ENCODE measurements at regions not wholly inside any gene's neighbourhood (a gene's known extent, or its start where the extent isn't known, plus 50 kb on each side); places are given as distances from the start of the nearest gene placed in this dataset.

DNA sequence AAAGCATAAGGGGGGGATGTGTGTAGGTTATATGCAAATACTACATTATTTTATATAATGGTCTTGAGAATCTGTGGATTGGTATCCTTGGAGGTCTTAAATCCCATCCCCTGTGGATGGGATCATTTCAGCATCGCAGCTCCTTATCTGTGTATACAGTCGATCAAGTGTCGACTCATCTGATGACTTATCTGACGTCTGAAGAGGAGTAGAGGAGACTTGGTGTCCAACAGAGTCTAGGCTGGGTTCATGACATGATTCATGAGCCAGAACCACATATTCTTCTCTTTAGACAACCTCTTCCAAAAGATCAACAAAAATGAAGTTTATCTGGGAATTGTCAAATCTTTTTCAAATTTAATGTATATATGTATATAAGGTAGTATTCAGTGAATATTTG lies 220.7 kb downstream of the NR2F2 start:
- H3K9ac ChIP-seq (ENCODE audit: insufficient read depth, low read length) = no peak overlapping the region
- no peaks in the 10 kb centered on the region for H3K9me3 ChIP-seq (ENCODE audit: control insufficient read depth, insufficient read depth, low read depth, low read length)
- no peak overlapping the region for H3K4me2 ChIP-seq (ENCODE audit: extremely low read depth, insufficient read depth, low read length)
- DNase-seq (ENCODE audit: low read depth in 2 of 2) = no peak
- no peak overlapping the region for H3K27ac ChIP-seq (ENCODE audit: insufficient read depth, low read length)
- H3K27me3 ChIP-seq (ENCODE audit: control insufficient read depth, insufficient read depth, low read length) = no peaks in the 10 kb centered on the region
- no peak overlapping the region for H3K4me3 ChIP-seq (replicated peaks in 1 of 4; ENCODE audit: control extremely low read depth in 1 of 4, insufficient read depth in 1 of 4, low read depth in 3 of 4, low read length in 4 of 4)
- no peak overlapping the region for H2AFZ ChIP-seq (ENCODE audit: low read length)
- H4K20me1 ChIP-seq (ENCODE audit: control insufficient read depth, extremely low read depth, insufficient read depth, low read length) = no peaks in the 10 kb centered on the region
- H3K4me1 ChIP-seq (ENCODE audit: control insufficient read depth, extremely low read depth, insufficient read depth, low read length) = no peaks in the 10 kb centered on the region
- no peaks in the 10 kb centered on the region for H3K79me2 ChIP-seq (ENCODE audit: control insufficient read depth, insufficient read depth, low read length)
- TF ChIP-seq, protein P1, sequence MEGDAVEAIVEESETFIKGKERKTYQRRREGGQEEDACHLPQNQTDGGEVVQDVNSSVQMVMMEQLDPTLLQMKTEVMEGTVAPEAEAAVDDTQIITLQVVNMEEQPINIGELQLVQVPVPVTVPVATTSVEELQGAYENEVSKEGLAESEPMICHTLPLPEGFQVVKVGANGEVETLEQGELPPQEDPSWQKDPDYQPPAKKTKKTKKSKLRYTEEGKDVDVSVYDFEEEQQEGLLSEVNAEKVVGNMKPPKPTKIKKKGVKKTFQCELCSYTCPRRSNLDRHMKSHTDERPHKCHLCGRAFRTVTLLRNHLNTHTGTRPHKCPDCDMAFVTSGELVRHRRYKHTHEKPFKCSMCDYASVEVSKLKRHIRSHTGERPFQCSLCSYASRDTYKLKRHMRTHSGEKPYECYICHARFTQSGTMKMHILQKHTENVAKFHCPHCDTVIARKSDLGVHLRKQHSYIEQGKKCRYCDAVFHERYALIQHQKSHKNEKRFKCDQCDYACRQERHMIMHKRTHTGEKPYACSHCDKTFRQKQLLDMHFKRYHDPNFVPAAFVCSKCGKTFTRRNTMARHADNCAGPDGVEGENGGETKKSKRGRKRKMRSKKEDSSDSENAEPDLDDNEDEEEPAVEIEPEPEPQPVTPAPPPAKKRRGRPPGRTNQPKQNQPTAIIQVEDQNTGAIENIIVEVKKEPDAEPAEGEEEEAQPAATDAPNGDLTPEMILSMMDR (conservative IDR thresholded peaks at IDR 0.05 in 1 of 2, IDR thresholded peaks at IDR 0.05 in 1 of 2; ENCODE audit: low read depth in 1 of 2, low read length in 2 of 2) = no peak
- no peak for TF ChIP-seq EZH2 (IDR thresholded peaks at IDR 0.05; ENCODE audit: low read length, missing control alignments)
- H3K36me3 ChIP-seq (ENCODE audit: control insufficient read depth, insufficient read depth, low read length) = no peaks in the 10 kb centered on the region

DNA sequence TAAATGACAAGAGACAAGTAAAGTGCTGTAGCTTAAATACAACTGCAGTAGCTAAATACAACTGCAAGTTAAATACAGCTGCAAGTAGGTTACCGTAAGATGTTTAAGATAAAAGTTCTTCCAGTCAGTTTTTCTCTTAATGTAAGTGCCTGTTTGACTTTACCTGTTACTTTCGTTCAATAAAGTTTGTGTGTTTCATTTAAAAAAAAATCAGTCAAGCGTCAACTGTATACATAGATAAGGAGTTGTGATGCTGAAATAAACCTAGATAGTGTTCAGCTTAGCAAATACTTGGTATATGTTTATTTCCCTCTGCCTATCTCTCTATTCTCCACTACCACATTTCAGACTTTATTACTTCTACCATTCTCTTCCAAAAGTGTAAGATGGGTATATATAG lies 221.2 kb downstream of the NR2F2 start:
- DNase-seq (ENCODE audit: low read depth in 2 of 2) = no peak
- no peaks in the 10 kb centered on the region for H3K9me3 ChIP-seq (ENCODE audit: control insufficient read depth, insufficient read depth, low read depth, low read length)
- no peaks in the 10 kb centered on the region for H3K36me3 ChIP-seq (ENCODE audit: control insufficient read depth, insufficient read depth, low read length)
- no peak overlapping the region for H3K4me2 ChIP-seq (ENCODE audit: extremely low read depth, insufficient read depth, low read length)
- H3K4me3 ChIP-seq (replicated peaks in 1 of 4; ENCODE audit: control extremely low read depth in 1 of 4, insufficient read depth in 1 of 4, low read depth in 3 of 4, low read length in 4 of 4) = no peak overlapping the region
- H3K79me2 ChIP-seq (ENCODE audit: control insufficient read depth, insufficient read depth, low read length) = no peaks in the 10 kb centered on the region
- no peaks in the 10 kb centered on the region for H3K4me1 ChIP-seq (ENCODE audit: control insufficient read depth, extremely low read depth, insufficient read depth, low read length)
- H3K27me3 ChIP-seq (ENCODE audit: control insufficient read depth, insufficient read depth, low read length) = no peaks in the 10 kb centered on the region
- H4K20me1 ChIP-seq (ENCODE audit: control insufficient read depth, extremely low read depth, insufficient read depth, low read length) = no peaks in the 10 kb centered on the region
- no peak overlapping the region for H3K27ac ChIP-seq (ENCODE audit: insufficient read depth, low read length)
- no peak overlapping the region for H2AFZ ChIP-seq (ENCODE audit: low read length)
- TF ChIP-seq, protein P1 (conservative IDR thresholded peaks at IDR 0.05 in 1 of 2, IDR thresholded peaks at IDR 0.05 in 1 of 2; ENCODE audit: low read depth in 1 of 2, low read length in 2 of 2) = no peak
- no peak for TF ChIP-seq EZH2 (IDR thresholded peaks at IDR 0.05; ENCODE audit: low read length, missing control alignments)
- H3K9ac ChIP-seq (ENCODE audit: insufficient read depth, low read length) = no peak overlapping the region

- H3K4me2 ChIP-seq (ENCODE audit: extremely low read depth, insufficient read depth, low read length) = no peak overlapping the region
- no peak overlapping the region for H2AFZ ChIP-seq (ENCODE audit: low read length)
- TF ChIP-seq, protein P1 (conservative IDR thresholded peaks at IDR 0.05 in 1 of 2, IDR thresholded peaks at IDR 0.05 in 1 of 2; ENCODE audit: low read depth in 1 of 2, low read length in 2 of 2) = no peak
- no peak for TF ChIP-seq EZH2 (IDR thresholded peaks at IDR 0.05; ENCODE audit: low read length, missing control alignments)
- no peaks in the 10 kb centered on the region for H3K9me3 ChIP-seq (ENCODE audit: control insufficient read depth, insufficient read depth, low read depth, low read length)
- DNase-seq (ENCODE audit: low read depth in 2 of 2) = no peak
- no peaks in the 10 kb centered on the region for H3K36me3 ChIP-seq (ENCODE audit: control insufficient read depth, insufficient read depth, low read length)
- H3K27ac ChIP-seq (ENCODE audit: insufficient read depth, low read length) = no peak overlapping the region
- no peak overlapping the region for H3K4me3 ChIP-seq (replicated peaks in 1 of 4; ENCODE audit: control extremely low read depth in 1 of 4, insufficient read depth in 1 of 4, low read depth in 3 of 4, low read length in 4 of 4)
- no peaks in the 10 kb centered on the region for H3K4me1 ChIP-seq (ENCODE audit: control insufficient read depth, extremely low read depth, insufficient read depth, low read length)
- H3K79me2 ChIP-seq (ENCODE audit: control insufficient read depth, insufficient read depth, low read length) = no peaks in the 10 kb centered on the region
- H3K9ac ChIP-seq (ENCODE audit: insufficient read depth, low read length) = no peak overlapping the region
- no peaks in the 10 kb centered on the region for H3K27me3 ChIP-seq (ENCODE audit: control insufficient read depth, insufficient read depth, low read length)
- no peaks in the 10 kb centered on the region for H4K20me1 ChIP-seq (ENCODE audit: control insufficient read depth, extremely low read depth, insufficient read depth, low read length)
Observed at GRCh38 chr15:96553006-96553405, 222.5 kb downstream of the NR2F2 start.

Measured in fibroblast of lung (primary cell).